ENCODE measurements at regions not wholly inside any gene's neighbourhood (a gene's known extent, or its start where the extent isn't known, plus 50 kb on each side); places are given as distances from the start of the nearest gene placed in this dataset.

- Histone ChIP-seq H3K27ac (ENCODE audit: low read length) (no peak overlapping the region), H3K9me3 (ENCODE audit: low read length) (no peaks in the 10 kb centered on the region), H3K9ac (ENCODE audit: low read length) (no peak overlapping the region), H3K4me2 (ENCODE audit: low read length) (no peak overlapping the region), H3K27me3 (ENCODE audit: low read length) (no peaks in the 10 kb centered on the region), H3K9me2 (replicated peaks; ENCODE audit: low read length) (no peaks in the 10 kb centered on the region), H3K36me3 (ENCODE audit: low read depth, low read length) (no peaks in the 10 kb centered on the region), H3K79me2 (ENCODE audit: low read length) (no peaks in the 10 kb centered on the region), H4K20me1 (ENCODE audit: low read length) (no peaks in the 10 kb centered on the region), H3K4me3 (ENCODE audit: low read length) (no peak overlapping the region), H3K4me1 (ENCODE audit: insufficient read depth, low read length) (peaks cover 42% of the 10 kb centered on the region), H2AFZ (ENCODE audit: low read length) (no peak overlapping the region; the same call in 1 of the 2 replicates), H3F3A (ENCODE audit: low read length, unreplicated experiment) (peaks cover 14% of the 10 kb centered on the region)
- peak; percentile 5; the same call in 1 of the 2 replicates for ATAC-seq
- peak; percentile 29 for DNase-seq
- intact Hi-C loops (cut with micrococcal nuclease) = no loop called here
- ChIA-PET CTCF (no interaction called here), POLR2A (ENCODE audit: unreplicated experiment) (no interaction called here)
- BruUV-seq (replicated peaks) = no TSS peak
- TF ChIP-seq EZH2phosphoT487 (IDR thresholded peaks at IDR 0.05; ENCODE audit: borderline replicate concordance, low read length) (no peak), CTCF (conservative IDR thresholded peaks at IDR 0.05; ENCODE audit: low read depth, low read length) (no peak)
These were observed 122.5 kb upstream of the MAX start for GRCh38 chr14:65224799-65225198.

GRCh38 chr14:65225299-65226159 is 123.2 kb upstream of the MAX start:
- TF ChIP-seq EZH2phosphoT487 (IDR thresholded peaks at IDR 0.05; ENCODE audit: borderline replicate concordance, low read length) (no peak), EZH2 (IDR thresholded peaks at IDR 0.05; ENCODE audit: low read length, unreplicated experiment) (no peak), CTCF (conservative IDR thresholded peaks at IDR 0.05; ENCODE audit: low read depth, low read length) (no peak)
- ChIA-PET CTCF (interaction anchor here (0.5 to 1.6 kb wide), 3 partner anchors 13 to 546 kb away, joined by 4 to 6 read pairs (median 6); no protein-coding TSS in a partner anchor), POLR2A (ENCODE audit: unreplicated experiment) (interaction anchor here (0.6 to 0.7 kb wide), 2 partner anchors 62 to 96 kb away, joined by 3 to 5 read pairs; no protein-coding TSS in a partner anchor)
- Histone ChIP-seq H3K9ac (ENCODE audit: low read length) (no peak overlapping the region), H2AFZ (ENCODE audit: low read length) (no peak overlapping the region), H4K20me1 (ENCODE audit: low read length) (no peaks in the 10 kb centered on the region), H3K9me3 (ENCODE audit: low read length) (no peaks in the 10 kb centered on the region), H3K79me2 (ENCODE audit: low read length) (no peaks in the 10 kb centered on the region), H3K4me1 (ENCODE audit: insufficient read depth, low read length) (peaks cover 47% of the 10 kb centered on the region), H3K4me2 (ENCODE audit: low read length) (no peak overlapping the region), H3K27ac (ENCODE audit: low read length) (peak overlapping the region; percentile 85), H3K4me3 (ENCODE audit: low read length) (no peak overlapping the region), H3K27me3 (ENCODE audit: low read length) (no peaks in the 10 kb centered on the region), H3K36me3 (ENCODE audit: low read depth, low read length) (no peaks in the 10 kb centered on the region), H3K9me2 (replicated peaks; ENCODE audit: low read length) (no peaks in the 10 kb centered on the region), H3F3A (ENCODE audit: low read length, unreplicated experiment) (peaks cover 14% of the 10 kb centered on the region)
- ATAC-seq (no peak), DNase-seq (no peak)
- intact Hi-C loops (cut with micrococcal nuclease) = loop anchor here (2.0 kb wide), 1 partner anchor 29 kb away; no protein-coding TSS in a partner anchor
- BruUV-seq (replicated peaks) = no TSS peak
